ENCODE measurements at regions not wholly inside any gene's neighbourhood (a gene's known extent, or its start where the extent isn't known, plus 50 kb on each side); places are given as distances from the start of the nearest gene placed in this dataset.

DNA sequence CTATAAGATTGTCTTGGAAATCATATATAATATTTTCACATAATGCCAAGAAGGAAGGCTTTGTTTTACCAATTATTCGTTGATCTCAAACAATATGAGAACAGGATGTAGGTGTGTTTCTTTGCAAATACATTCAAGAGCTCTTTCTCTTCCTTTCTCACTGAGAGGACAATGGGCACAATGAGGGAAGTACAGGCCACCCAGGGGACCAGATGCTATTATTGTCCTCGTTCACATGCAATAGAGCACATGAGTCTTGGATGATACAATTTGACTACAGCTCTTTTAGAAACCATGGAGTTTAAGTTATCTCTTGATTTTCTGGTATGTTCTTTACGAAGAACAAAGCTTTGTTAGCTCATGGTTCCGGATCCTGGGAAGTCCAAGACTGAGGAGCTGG lies 323.7 kb upstream of the KLF6 start:
- TF ChIP-seq CTCF (optimal IDR thresholded peaks at IDR 0.05 in 1 of 3, IDR thresholded peaks at IDR 0.05 in 1 of 3, conservative IDR thresholded peaks at IDR 0.05 in 1 of 3; ENCODE audit: extremely low read depth in 1 of 3, insufficient read depth in 2 of 3, low read length in 3 of 3) = no peak
- no peak for TF ChIP-seq EZH2 (IDR thresholded peaks at IDR 0.05; ENCODE audit: low read length)

Measured in keratinocyte (primary cell).